HL-60 (cell line): ENCODE measurements at regions not wholly inside any gene's neighbourhood (a gene's known extent, or its start where the extent isn't known, plus 50 kb on each side); places are given as distances from the start of the nearest gene placed in this dataset.

Experiments used
- DNase-seq, 2 experiments: peaks; one replicate each; pipeline ENCODE4 v3.0.0-alpha.2; 2010 to 2020; ENCODE audit warnings: low read depth in 1 of 2, low spot score in 1 of 2
- H3K27ac ChIP-seq: fragments of 250-450 bp; sonication (Bioruptor Pico); replicated peaks from 2 replicates; pipeline ENCODE4 v1.5.1; 2020; ENCODE audit warnings: mild to moderate bottlenecking, moderate library complexity
- H3K27me3 ChIP-seq: fragments of 250-450 bp; sonication (Bioruptor Pico); 2 replicates; pipeline ENCODE4 v1.5.1; 2021; ENCODE audit warnings: mild to moderate bottlenecking, moderate library complexity; ENCODE audit not compliant: insufficient read depth, poor library complexity, severe bottlenecking
- H3K4me3 ChIP-seq: replicated peaks from 2 replicates; pipeline ENCODE4 v1.5.1; 2011; ENCODE audit warnings: mild to moderate bottlenecking, control low read depth, low read length; ENCODE audit not compliant: insufficient read depth
- GABPA ChIP-seq: IDR thresholded peaks from 2 replicates; pipeline ENCODE4 v1.6.1; 2012; ENCODE audit warnings: low read depth
- POLR2AphosphoS5 ChIP-seq: IDR thresholded peaks from 2 replicates; pipeline ENCODE4 v1.6.1; 2012; ENCODE audit warnings: low read depth
- SPI1 ChIP-seq: IDR thresholded peaks from 2 replicates; pipeline ENCODE4 v1.6.1; 2012; ENCODE audit warnings: low read depth, mild to moderate bottlenecking, borderline replicate concordance
- TF ChIP-seq, protein P1 (sequence below): IDR thresholded peaks from one replicate; pipeline ENCODE4 v1.5.1; 2011; ENCODE audit warnings: low read length, control low read depth, inconsistent platforms; ENCODE audit not compliant: insufficient read depth
- TF ChIP-seq, protein P2 (sequence below): IDR thresholded peaks from 2 replicates; pipeline ENCODE4 v1.6.1; 2012; ENCODE audit warnings: low read depth; ENCODE audit not compliant: insufficient replicate concordance

DNA sequence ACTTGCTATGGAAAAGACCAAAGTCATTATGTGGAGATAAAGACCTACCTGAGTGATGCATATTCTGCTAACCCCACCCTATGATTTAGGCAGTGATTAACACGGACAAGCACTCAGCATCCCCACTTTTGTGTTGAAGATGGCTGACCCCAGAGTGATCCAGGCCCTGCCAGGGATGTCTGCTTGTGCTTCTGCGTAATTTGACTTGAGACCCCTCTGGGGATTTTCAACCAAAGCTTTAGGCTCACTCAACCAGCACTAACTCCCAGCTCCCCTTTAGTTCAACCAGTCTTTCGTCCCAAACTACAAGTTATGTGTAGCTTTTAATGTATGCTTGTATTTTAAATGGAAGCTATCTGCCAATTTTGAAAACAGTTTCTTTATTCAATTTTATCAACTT lies 538.0 kb upstream of the ID4 start:
- TF ChIP-seq, protein P1, sequence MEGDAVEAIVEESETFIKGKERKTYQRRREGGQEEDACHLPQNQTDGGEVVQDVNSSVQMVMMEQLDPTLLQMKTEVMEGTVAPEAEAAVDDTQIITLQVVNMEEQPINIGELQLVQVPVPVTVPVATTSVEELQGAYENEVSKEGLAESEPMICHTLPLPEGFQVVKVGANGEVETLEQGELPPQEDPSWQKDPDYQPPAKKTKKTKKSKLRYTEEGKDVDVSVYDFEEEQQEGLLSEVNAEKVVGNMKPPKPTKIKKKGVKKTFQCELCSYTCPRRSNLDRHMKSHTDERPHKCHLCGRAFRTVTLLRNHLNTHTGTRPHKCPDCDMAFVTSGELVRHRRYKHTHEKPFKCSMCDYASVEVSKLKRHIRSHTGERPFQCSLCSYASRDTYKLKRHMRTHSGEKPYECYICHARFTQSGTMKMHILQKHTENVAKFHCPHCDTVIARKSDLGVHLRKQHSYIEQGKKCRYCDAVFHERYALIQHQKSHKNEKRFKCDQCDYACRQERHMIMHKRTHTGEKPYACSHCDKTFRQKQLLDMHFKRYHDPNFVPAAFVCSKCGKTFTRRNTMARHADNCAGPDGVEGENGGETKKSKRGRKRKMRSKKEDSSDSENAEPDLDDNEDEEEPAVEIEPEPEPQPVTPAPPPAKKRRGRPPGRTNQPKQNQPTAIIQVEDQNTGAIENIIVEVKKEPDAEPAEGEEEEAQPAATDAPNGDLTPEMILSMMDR = no peak
- TF ChIP-seq POLR2AphosphoS5 = no peak
- TF ChIP-seq, protein P2, sequence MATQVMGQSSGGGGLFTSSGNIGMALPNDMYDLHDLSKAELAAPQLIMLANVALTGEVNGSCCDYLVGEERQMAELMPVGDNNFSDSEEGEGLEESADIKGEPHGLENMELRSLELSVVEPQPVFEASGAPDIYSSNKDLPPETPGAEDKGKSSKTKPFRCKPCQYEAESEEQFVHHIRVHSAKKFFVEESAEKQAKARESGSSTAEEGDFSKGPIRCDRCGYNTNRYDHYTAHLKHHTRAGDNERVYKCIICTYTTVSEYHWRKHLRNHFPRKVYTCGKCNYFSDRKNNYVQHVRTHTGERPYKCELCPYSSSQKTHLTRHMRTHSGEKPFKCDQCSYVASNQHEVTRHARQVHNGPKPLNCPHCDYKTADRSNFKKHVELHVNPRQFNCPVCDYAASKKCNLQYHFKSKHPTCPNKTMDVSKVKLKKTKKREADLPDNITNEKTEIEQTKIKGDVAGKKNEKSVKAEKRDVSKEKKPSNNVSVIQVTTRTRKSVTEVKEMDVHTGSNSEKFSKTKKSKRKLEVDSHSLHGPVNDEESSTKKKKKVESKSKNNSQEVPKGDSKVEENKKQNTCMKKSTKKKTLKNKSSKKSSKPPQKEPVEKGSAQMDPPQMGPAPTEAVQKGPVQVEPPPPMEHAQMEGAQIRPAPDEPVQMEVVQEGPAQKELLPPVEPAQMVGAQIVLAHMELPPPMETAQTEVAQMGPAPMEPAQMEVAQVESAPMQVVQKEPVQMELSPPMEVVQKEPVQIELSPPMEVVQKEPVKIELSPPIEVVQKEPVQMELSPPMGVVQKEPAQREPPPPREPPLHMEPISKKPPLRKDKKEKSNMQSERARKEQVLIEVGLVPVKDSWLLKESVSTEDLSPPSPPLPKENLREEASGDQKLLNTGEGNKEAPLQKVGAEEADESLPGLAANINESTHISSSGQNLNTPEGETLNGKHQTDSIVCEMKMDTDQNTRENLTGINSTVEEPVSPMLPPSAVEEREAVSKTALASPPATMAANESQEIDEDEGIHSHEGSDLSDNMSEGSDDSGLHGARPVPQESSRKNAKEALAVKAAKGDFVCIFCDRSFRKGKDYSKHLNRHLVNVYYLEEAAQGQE = no peak
- no peak overlapping the region for H3K4me3 ChIP-seq
- no peaks in the 10 kb centered on the region for H3K27me3 ChIP-seq
- no peak for DNase-seq
- no peak overlapping the region for H3K27ac ChIP-seq

DNA sequence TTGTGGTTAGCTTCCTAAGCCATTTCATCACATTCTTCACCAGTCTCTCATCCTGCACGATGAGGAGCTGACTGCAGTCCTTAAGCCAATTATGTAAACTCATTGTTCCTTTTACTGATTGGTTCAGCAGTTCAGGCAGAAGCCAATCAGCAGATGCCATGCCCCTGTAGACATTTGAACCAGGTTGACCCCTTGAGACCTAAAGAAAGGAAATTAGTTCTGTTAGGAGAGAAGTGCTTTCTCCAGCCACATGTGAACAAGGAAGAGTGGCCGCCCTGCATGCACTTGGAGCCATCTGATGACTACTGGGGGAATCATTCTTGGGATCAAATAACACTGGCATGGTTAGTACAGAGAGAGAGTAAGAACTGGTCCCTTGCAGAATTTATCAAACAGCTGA lies 535.2 kb upstream of the ID4 start:
- Histone ChIP-seq H3K4me3 (no peak overlapping the region), H3K27me3 (no peaks in the 10 kb centered on the region), H3K27ac (no peak overlapping the region)
- DNase-seq = no peak
- TF ChIP-seq, protein P2 = no peak
- TF ChIP-seq SPI1 (no peak), POLR2AphosphoS5 (no peak), GABPA (no peak)
- TF ChIP-seq, protein P1 = no peak

DNA sequence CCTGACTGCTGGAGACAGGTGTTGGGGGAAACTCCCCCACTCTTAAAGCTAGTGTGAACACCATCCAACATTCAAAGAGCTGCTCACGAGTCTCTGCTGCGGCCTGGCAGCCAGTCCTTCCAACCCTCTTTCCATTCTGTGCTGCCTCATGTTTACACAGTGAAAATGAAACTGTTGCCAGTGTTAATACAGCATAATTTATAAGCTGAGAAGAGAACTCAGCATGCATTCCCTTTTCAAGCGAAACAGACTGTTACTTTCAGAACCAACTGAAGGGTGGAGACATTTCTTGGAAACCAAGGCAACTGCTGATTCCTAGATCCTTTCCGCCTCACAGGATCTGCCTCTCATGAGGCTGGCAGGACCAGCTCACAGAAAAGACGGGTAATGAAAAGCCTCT lies 533.8 kb upstream of the ID4 start:
- DNase-seq = no peak
- no peak overlapping the region for H3K4me3 ChIP-seq
- TF ChIP-seq POLR2AphosphoS5 (no peak), SPI1 (no peak), GABPA (no peak)
- TF ChIP-seq, protein P2 = no peak
- TF ChIP-seq, protein P1 = no peak
- no peaks in the 10 kb centered on the region for H3K27me3 ChIP-seq
- no peak overlapping the region for H3K27ac ChIP-seq
